ENCODE measurements at regions not wholly inside any gene's neighbourhood (a gene's known extent, or its start where the extent isn't known, plus 50 kb on each side); places are given as distances from the start of the nearest gene placed in this dataset.

GRCh38 chr9:28024676-28025075 lies 451.4 kb upstream of the C9orf72 start:
- TF ChIP-seq CTCF (IDR thresholded peaks at IDR 0.05) = no peak
- no peak for TF ChIP-seq POLR2A (IDR thresholded peaks at IDR 0.05)

All from right lobe of liver (tissue), 4 donors.